Osteoblast (primary cell): ENCODE measurements at regions not wholly inside any gene's neighbourhood (a gene's known extent, or its start where the extent isn't known, plus 50 kb on each side); places are given as distances from the start of the nearest gene placed in this dataset.
A peak's percentile ranks its signal among the peaks of the same experiment; 100 is the strongest.

Experiments
- DNase-seq: peaks from one replicate; pipeline ENCODE4 v3.0.0; 2011; ENCODE audit warnings: low spot score, mixed read lengths; ENCODE audit not compliant: insufficient read length; ENCODE audit errors: missing footprints
- H2AFZ ChIP-seq: 2 replicates; pipeline ENCODE4 v1.6.0; 2011; ENCODE audit warnings: mild to moderate bottlenecking, low read length
- H3K27ac ChIP-seq: 2 replicates; pipeline ENCODE4 v1.5.1; 2011; ENCODE audit warnings: mild to moderate bottlenecking, low read depth, low read length, moderate library complexity
- H3K27me3 ChIP-seq: 2 replicates; pipeline ENCODE4 v1.6.0; 2012; ENCODE audit warnings: mild to moderate bottlenecking, control low read depth, inconsistent platforms, low read length, moderate library complexity; ENCODE audit not compliant: insufficient read depth
- H3K36me3 ChIP-seq: 2 replicates; pipeline ENCODE4 v1.5.1; 2011; ENCODE audit warnings: mild to moderate bottlenecking, low read length, control low read depth, moderate library complexity; ENCODE audit not compliant: insufficient read depth
- H3K4me1 ChIP-seq: 2 replicates; pipeline ENCODE4 v1.5.1; 2011; ENCODE audit warnings: mild to moderate bottlenecking, low read length, control low read depth, moderate library complexity; ENCODE audit not compliant: insufficient read depth
- H3K4me2 ChIP-seq: 2 replicates; pipeline ENCODE4 v1.6.0; 2011; ENCODE audit warnings: mild to moderate bottlenecking, low read length; ENCODE audit not compliant: insufficient read depth
- H3K4me3 ChIP-seq: fragments of 200-600 bp; sonication (generic); 3 replicates; pipeline ENCODE4 v1.5.1; 2012; ENCODE audit warnings: mild to moderate bottlenecking, low read length, inconsistent platforms; ENCODE audit not compliant: insufficient read depth
- H3K79me2 ChIP-seq: 2 replicates; pipeline ENCODE4 v1.6.0; 2012; ENCODE audit warnings: mild to moderate bottlenecking, low read length, control low read depth, inconsistent platforms; ENCODE audit not compliant: insufficient read depth
- H3K9me3 ChIP-seq: 2 replicates; pipeline ENCODE4 v1.5.1; 2011; ENCODE audit warnings: low read depth, low read length, control low read depth
- H4K20me1 ChIP-seq: 2 replicates; pipeline ENCODE4 v1.6.0; 2012; ENCODE audit warnings: mild to moderate bottlenecking, low read length, control low read depth; ENCODE audit not compliant: insufficient read depth
- CTCF ChIP-seq: IDR thresholded peaks from 2 replicates; pipeline ENCODE4 v1.5.1; 2011; ENCODE audit warnings: mild to moderate bottlenecking, low read depth, low read length, moderate library complexity; ENCODE audit errors: extremely low read depth

GRCh38 chr5:8912106-8912505 lies 633.8 kb downstream of the SEMA5A start:
- H3K9me3 ChIP-seq: no peaks in the 10 kb centered on the region
- no peak overlapping the region for H3K27ac ChIP-seq
- peaks cover 9% of the 10 kb centered on the region for H3K4me1 ChIP-seq
- no peak overlapping the region for H3K4me3 ChIP-seq
- DNase-seq: no peak
- no peak overlapping the region for H2AFZ ChIP-seq
- no peak for TF ChIP-seq CTCF
- H4K20me1 ChIP-seq: no peaks in the 10 kb centered on the region
- H3K4me2 ChIP-seq: no peak overlapping the region
- no peaks in the 10 kb centered on the region for H3K36me3 ChIP-seq
- H3K27me3 ChIP-seq: no peaks in the 10 kb centered on the region
- no peaks in the 10 kb centered on the region for H3K79me2 ChIP-seq

GRCh38 chr5:8913522-8913921 lies 632.4 kb downstream of the SEMA5A start:
- Histone ChIP-seq H3K4me3 (no peak overlapping the region), H3K27ac (no peak overlapping the region), H3K4me2 (no peak overlapping the region), H4K20me1 (no peaks in the 10 kb centered on the region), H3K27me3 (no peaks in the 10 kb centered on the region), H3K9me3 (no peaks in the 10 kb centered on the region), H2AFZ (no peak overlapping the region), H3K36me3 (no peaks in the 10 kb centered on the region), H3K79me2 (no peaks in the 10 kb centered on the region), H3K4me1 (no peaks in the 10 kb centered on the region)
- TF ChIP-seq CTCF: no peak
- DNase-seq: no peak

GRCh38 chr5:8919096-8919495 lies 626.8 kb downstream of the SEMA5A start:
- no peak overlapping the region for H3K4me3 ChIP-seq
- H2AFZ ChIP-seq: no peak overlapping the region
- no peak for DNase-seq
- H3K27ac ChIP-seq: no peak overlapping the region
- H3K4me2 ChIP-seq: no peak overlapping the region
- H3K27me3 ChIP-seq: no peaks in the 10 kb centered on the region
- TF ChIP-seq CTCF: no peak
- no peaks in the 10 kb centered on the region for H3K4me1 ChIP-seq
- H3K9me3 ChIP-seq: no peaks in the 10 kb centered on the region
- H3K36me3 ChIP-seq: no peaks in the 10 kb centered on the region
- no peaks in the 10 kb centered on the region for H3K79me2 ChIP-seq
- H4K20me1 ChIP-seq: no peaks in the 10 kb centered on the region

- Histone ChIP-seq H3K79me2 (no peaks in the 10 kb centered on the region), H3K27me3 (no peaks in the 10 kb centered on the region), H3K36me3 (no peaks in the 10 kb centered on the region), H3K27ac (no peak overlapping the region), H4K20me1 (no peaks in the 10 kb centered on the region), H3K4me1 (no peaks in the 10 kb centered on the region), H3K4me2 (no peak overlapping the region), H3K9me3 (no peaks in the 10 kb centered on the region), H3K4me3 (no peak overlapping the region), H2AFZ (peak overlapping the region; percentile 65)
- TF ChIP-seq CTCF: no peak
- peak; percentile 38 for DNase-seq
Measured at GRCh38 chr5:8923526-8923925, 622.3 kb downstream of the SEMA5A start.
